GM23338 (cell line): ENCODE measurements at regions not wholly inside any gene's neighbourhood (a gene's known extent, or its start where the extent isn't known, plus 50 kb on each side); places are given as distances from the start of the nearest gene placed in this dataset.

Experiments
- ATAC-seq: fragments of 200-7000 bp; cut with Tn5 transposase; 3 replicates; pipeline ENCODE4 v1.9.1; 2020
- DNase-seq: peaks from one replicate; pipeline ENCODE4 v3.0.0-alpha.2; 2015; ENCODE audit warnings: low spot score
- H2AFZ ChIP-seq: fragments of 200-600 bp; sonication (generic); 2 replicates; pipeline ENCODE4 v1.8.0; 2016; ENCODE audit warnings: antibody characterized with exemption, mild to moderate bottlenecking, moderate library complexity
- H3F3A ChIP-seq: fragments of 200-600 bp; sonication (generic); replicated peaks from 2 replicates; pipeline ENCODE4 v1.8.0; 2017; ENCODE audit warnings: antibody characterized with exemption, mixed run types, low read depth
- H3K27ac ChIP-seq: fragments of 200-600 bp; sonication (generic); 2 replicates; pipeline ENCODE4 v1.6.1; 2016; ENCODE audit warnings: low read depth
- H3K27me3 ChIP-seq: fragments of 200-600 bp; sonication (generic); 2 replicates; pipeline ENCODE4 v1.8.0; 2016; ENCODE audit warnings: mild to moderate bottlenecking, mixed run types, moderate library complexity; ENCODE audit not compliant: insufficient read depth
- H3K36me3 ChIP-seq: fragments of 200-600 bp; sonication (generic); 2 replicates; pipeline ENCODE4 v1.8.0; 2016; ENCODE audit warnings: mild to moderate bottlenecking; ENCODE audit not compliant: insufficient read depth
- H3K4me1 ChIP-seq: fragments of 200-600 bp; sonication (generic); 2 replicates; pipeline ENCODE4 v1.8.0; 2016; ENCODE audit warnings: mild to moderate bottlenecking, moderate library complexity; ENCODE audit not compliant: insufficient read depth
- H3K4me2 ChIP-seq: fragments of 200-600 bp; sonication (generic); 2 replicates; pipeline ENCODE4 v1.7.1; 2017; ENCODE audit warnings: mixed run types
- H3K4me3 ChIP-seq: fragments of 200-600 bp; sonication (generic); 2 replicates; pipeline ENCODE4 v1.6.1; 2016; ENCODE audit warnings: mixed run types
- H3K79me2 ChIP-seq: fragments of 200-600 bp; sonication (generic); replicated peaks from 2 replicates; pipeline ENCODE4 v1.8.0; 2017; ENCODE audit warnings: mild to moderate bottlenecking; ENCODE audit not compliant: insufficient read depth
- H3K9me2 ChIP-seq: fragments of 200-600 bp; sonication (generic); 2 replicates; pipeline ENCODE4 v1.8.0; 2017; ENCODE audit not compliant: insufficient read depth
- H4K20me1 ChIP-seq: fragments of 200-600 bp; sonication (generic); replicated peaks from 2 replicates; pipeline ENCODE4 v1.8.0; 2017; ENCODE audit warnings: mild to moderate bottlenecking; ENCODE audit not compliant: insufficient read depth
- H3K27ac Mint-ChIP-seq: 2 replicates; pipeline ENCODE4 v1.8.0; 2020; ENCODE audit warnings: inconsistent platforms, mild to moderate bottlenecking, moderate library complexity, mixed read lengths
- H3K27me3 Mint-ChIP-seq: 3 replicates; pipeline ENCODE4 v1.8.0; 2022; ENCODE audit warnings: low read depth, mild to moderate bottlenecking, moderate library complexity, mixed read lengths, inconsistent platforms; ENCODE audit not compliant: insufficient read depth, poor library complexity
- H3K36me3 Mint-ChIP-seq: 3 replicates; pipeline ENCODE4 v1.8.0; 2021; ENCODE audit warnings: low read depth, mild to moderate bottlenecking, inconsistent platforms, moderate library complexity, mixed read lengths
- H3K4me1 Mint-ChIP-seq: 3 replicates; pipeline ENCODE4 v1.8.0; 2020; ENCODE audit warnings: mild to moderate bottlenecking, inconsistent platforms, mixed read lengths
- H3K4me3 Mint-ChIP-seq: 3 replicates; pipeline ENCODE4 v1.8.0; 2021; ENCODE audit warnings: moderate library complexity, mild to moderate bottlenecking, inconsistent platforms, mixed read lengths
- H3K9me3 Mint-ChIP-seq: 3 replicates; pipeline ENCODE4 v1.8.0; 2020; ENCODE audit warnings: moderate library complexity, mild to moderate bottlenecking, inconsistent platforms, mixed read lengths
- CREB1 ChIP-seq: fragments of 250-450 bp; sonication (Bioruptor Pico); IDR thresholded peaks from 2 replicates; pipeline ENCODE4 v1.5.0; 2020; ENCODE audit warnings: low read depth, mild to moderate bottlenecking, moderate library complexity
- EZH2 ChIP-seq: fragments of 200-600 bp; sonication (generic); IDR thresholded peaks from one replicate; pipeline ENCODE4 v1.8.0; 2017; ENCODE audit warnings: antibody characterized with exemption, mild to moderate bottlenecking, low read depth; ENCODE audit not compliant: unreplicated experiment
- EZH2phosphoT487 ChIP-seq: fragments of 200-600 bp; sonication (generic); IDR thresholded peaks from one replicate; pipeline ENCODE4 v1.8.1; 2018; ENCODE audit warnings: antibody characterized with exemption; ENCODE audit not compliant: unreplicated experiment
- JUNB ChIP-seq: IDR thresholded peaks from one replicate; pipeline ENCODE4 v1.6.1; 2016; ENCODE audit warnings: antibody characterized with exemption; ENCODE audit not compliant: unreplicated experiment
- NANOG ChIP-seq: IDR thresholded peaks from 2 replicates; pipeline ENCODE4 v1.6.1; 2016; ENCODE audit warnings: antibody characterized with exemption, borderline replicate concordance
- POLR2AphosphoS5 ChIP-seq: IDR thresholded peaks from 2 replicates; pipeline ENCODE4 v1.6.1; 2016; ENCODE audit warnings: antibody characterized with exemption, low read depth
- STAT1 ChIP-seq: IDR thresholded peaks from one replicate; pipeline ENCODE4 v1.6.1; 2016; ENCODE audit warnings: antibody characterized with exemption; ENCODE audit not compliant: unreplicated experiment
- ZNF114 ChIP-seq: fragments of 250-450 bp; sonication (Bioruptor Pico); IDR thresholded peaks from 2 replicates; pipeline ENCODE4 v1.5.0; 2020; ENCODE audit warnings: mild to moderate bottlenecking, moderate library complexity
- ZNF331 ChIP-seq: fragments of 250-450 bp; sonication (Bioruptor Pico); IDR thresholded peaks from 2 replicates; pipeline ENCODE4 v1.5.0; 2020; ENCODE audit warnings: low read depth, mild to moderate bottlenecking, moderate library complexity
- TF ChIP-seq, protein P1 (sequence below): IDR thresholded peaks from one replicate; pipeline ENCODE4 v1.6.1; 2018; ENCODE audit warnings: antibody characterized with exemption; ENCODE audit not compliant: unreplicated experiment
- TF ChIP-seq, protein P2 (sequence below): fragments of 250-450 bp; sonication (Bioruptor Pico); IDR thresholded peaks from 2 replicates; pipeline ENCODE4 v1.5.0; 2020; ENCODE audit warnings: mild to moderate bottlenecking, moderate library complexity
- TF ChIP-seq, protein P3 (sequence below), 2 experiments: fragments of 200-600 bp in 1 of 2; sonication (generic) in 1 of 2; conservative IDR thresholded peaks; 2 replicates each; pipeline versions ENCODE4 v1.5.1 to v1.6.1; 2016 to 2017; ENCODE audit warnings: antibody characterized with exemption in 2 of 2, low read depth in 2 of 2, mild to moderate bottlenecking in 2 of 2, moderate library complexity in 1 of 2
- TF ChIP-seq, protein P4 (sequence below): IDR thresholded peaks from 2 replicates; pipeline ENCODE4 v1.6.1; 2016; ENCODE audit warnings: antibody characterized with exemption

DNA sequence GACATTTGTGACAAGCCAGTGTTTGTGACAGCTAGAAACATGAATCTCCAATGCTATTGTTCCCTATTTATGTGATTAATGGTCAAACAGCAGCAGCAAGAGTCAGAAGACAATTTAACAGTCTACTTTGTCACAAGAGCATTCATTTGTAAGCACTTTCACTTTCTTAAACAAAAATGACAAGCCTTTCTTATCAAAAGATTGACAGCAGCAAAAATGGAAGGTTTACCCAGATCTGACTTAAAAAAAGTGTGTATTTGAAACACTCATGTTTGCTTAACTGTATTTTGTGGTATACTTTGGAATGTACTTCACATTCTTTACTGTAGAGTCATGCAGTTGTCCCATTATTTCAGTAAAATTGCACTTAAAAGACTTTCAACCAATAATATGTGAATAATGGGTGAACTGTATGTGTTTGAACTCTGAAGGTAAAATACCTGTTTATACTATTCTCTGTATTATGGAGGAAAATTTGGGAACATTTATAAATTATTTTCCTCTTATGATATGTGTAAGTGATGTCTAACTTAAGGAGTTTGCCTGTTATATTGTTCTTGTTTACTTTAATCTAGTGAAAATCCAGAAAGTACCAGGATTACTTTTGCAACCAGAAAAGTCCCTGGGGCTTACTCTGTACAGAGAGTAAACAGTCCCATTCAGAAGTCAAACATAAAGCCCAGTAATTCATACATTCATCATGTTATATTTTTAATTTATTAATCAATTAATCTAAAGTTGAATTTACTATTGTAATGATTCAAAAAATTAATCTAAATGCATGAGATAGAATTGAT, 314.9 kb upstream of the TRAM1L1 start:
- Histone ChIP-seq H3K4me1 (no peaks in the 10 kb centered on the region), H3K36me3 (no peaks in the 10 kb centered on the region), H4K20me1 (no peaks in the 10 kb centered on the region), H3K4me3 (no peak overlapping the region), H2AFZ (no peak overlapping the region), H3K27ac (no peak overlapping the region), H3K79me2 (no peaks in the 10 kb centered on the region), H3K27me3 (no peaks in the 10 kb centered on the region), H3F3A (no peaks in the 10 kb centered on the region), H3K9me2 (no peaks in the 10 kb centered on the region), H3K4me2 (no peak overlapping the region)
- H3K27ac Mint-ChIP-seq = no peak overlapping the region
- H3K27me3 Mint-ChIP-seq = no peaks in the 10 kb centered on the region
- TF ChIP-seq STAT1 (no peak), CREB1 (CRISPR knock-in tag) (no peak), POLR2AphosphoS5 (no peak), ZNF114 (CRISPR knock-in tag) (no peak), NANOG (no peak), EZH2 (no peak), EZH2phosphoT487 (no peak), JUNB (no peak), ZNF331 (CRISPR knock-in tag) (no peak)
- TF ChIP-seq, protein P1, sequence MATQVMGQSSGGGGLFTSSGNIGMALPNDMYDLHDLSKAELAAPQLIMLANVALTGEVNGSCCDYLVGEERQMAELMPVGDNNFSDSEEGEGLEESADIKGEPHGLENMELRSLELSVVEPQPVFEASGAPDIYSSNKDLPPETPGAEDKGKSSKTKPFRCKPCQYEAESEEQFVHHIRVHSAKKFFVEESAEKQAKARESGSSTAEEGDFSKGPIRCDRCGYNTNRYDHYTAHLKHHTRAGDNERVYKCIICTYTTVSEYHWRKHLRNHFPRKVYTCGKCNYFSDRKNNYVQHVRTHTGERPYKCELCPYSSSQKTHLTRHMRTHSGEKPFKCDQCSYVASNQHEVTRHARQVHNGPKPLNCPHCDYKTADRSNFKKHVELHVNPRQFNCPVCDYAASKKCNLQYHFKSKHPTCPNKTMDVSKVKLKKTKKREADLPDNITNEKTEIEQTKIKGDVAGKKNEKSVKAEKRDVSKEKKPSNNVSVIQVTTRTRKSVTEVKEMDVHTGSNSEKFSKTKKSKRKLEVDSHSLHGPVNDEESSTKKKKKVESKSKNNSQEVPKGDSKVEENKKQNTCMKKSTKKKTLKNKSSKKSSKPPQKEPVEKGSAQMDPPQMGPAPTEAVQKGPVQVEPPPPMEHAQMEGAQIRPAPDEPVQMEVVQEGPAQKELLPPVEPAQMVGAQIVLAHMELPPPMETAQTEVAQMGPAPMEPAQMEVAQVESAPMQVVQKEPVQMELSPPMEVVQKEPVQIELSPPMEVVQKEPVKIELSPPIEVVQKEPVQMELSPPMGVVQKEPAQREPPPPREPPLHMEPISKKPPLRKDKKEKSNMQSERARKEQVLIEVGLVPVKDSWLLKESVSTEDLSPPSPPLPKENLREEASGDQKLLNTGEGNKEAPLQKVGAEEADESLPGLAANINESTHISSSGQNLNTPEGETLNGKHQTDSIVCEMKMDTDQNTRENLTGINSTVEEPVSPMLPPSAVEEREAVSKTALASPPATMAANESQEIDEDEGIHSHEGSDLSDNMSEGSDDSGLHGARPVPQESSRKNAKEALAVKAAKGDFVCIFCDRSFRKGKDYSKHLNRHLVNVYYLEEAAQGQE = no peak
- TF ChIP-seq, protein P2, sequence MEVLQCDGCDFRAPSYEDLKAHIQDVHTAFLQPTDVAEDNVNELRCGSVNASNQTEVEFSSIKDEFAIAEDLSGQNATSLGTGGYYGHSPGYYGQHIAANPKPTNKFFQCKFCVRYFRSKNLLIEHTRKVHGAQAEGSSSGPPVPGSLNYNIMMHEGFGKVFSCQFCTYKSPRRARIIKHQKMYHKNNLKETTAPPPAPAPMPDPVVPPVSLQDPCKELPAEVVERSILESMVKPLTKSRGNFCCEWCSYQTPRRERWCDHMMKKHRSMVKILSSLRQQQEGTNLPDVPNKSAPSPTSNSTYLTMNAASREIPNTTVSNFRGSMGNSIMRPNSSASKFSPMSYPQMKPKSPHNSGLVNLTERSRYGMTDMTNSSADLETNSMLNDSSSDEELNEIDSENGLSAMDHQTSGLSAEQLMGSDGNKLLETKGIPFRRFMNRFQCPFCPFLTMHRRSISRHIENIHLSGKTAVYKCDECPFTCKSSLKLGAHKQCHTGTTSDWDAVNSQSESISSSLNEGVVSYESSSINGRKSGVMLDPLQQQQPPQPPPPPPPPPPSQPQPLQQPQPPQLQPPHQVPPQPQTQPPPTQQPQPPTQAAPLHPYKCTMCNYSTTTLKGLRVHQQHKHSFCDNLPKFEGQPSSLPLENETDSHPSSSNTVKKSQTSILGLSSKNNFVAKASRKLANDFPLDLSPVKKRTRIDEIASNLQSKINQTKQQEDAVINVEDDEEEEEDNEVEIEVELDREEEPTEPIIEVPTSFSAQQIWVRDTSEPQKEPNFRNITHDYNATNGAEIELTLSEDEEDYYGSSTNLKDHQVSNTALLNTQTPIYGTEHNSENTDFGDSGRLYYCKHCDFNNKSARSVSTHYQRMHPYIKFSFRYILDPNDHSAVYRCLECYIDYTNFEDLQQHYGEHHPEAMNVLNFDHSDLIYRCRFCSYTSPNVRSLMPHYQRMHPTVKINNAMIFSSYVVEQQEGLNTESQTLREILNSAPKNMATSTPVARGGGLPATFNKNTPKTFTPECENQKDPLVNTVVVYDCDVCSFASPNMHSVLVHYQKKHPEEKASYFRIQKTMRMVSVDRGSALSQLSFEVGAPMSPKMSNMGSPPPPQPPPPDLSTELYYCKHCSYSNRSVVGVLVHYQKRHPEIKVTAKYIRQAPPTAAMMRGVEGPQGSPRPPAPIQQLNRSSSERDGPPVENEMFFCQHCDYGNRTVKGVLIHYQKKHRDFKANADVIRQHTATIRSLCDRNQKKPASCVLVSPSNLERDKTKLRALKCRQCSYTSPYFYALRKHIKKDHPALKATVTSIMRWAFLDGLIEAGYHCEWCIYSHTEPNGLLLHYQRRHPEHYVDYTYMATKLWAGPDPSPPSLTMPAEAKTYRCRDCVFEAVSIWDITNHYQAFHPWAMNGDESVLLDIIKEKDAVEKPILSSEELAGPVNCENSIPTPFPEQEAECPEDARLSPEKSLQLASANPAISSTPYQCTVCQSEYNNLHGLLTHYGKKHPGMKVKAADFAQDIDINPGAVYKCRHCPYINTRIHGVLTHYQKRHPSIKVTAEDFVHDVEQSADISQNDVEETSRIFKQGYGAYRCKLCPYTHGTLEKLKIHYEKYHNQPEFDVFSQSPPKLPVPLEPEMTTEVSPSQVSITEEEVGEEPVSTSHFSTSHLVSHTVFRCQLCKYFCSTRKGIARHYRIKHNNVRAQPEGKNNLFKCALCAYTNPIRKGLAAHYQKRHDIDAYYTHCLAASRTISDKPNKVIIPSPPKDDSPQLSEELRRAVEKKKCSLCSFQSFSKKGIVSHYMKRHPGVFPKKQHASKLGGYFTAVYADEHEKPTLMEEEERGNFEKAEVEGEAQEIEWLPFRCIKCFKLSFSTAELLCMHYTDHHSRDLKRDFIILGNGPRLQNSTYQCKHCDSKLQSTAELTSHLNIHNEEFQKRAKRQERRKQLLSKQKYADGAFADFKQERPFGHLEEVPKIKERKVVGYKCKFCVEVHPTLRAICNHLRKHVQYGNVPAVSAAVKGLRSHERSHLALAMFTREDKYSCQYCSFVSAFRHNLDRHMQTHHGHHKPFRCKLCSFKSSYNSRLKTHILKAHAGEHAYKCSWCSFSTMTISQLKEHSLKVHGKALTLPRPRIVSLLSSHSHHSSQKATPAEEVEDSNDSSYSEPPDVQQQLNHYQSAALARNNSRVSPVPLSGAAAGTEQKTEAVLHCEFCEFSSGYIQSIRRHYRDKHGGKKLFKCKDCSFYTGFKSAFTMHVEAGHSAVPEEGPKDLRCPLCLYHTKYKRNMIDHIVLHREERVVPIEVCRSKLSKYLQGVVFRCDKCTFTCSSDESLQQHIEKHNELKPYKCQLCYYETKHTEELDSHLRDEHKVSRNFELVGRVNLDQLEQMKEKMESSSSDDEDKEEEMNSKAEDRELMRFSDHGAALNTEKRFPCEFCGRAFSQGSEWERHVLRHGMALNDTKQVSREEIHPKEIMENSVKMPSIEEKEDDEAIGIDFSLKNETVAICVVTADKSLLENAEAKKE (CRISPR knock-in tag) = no peak
- TF ChIP-seq, protein P3, sequence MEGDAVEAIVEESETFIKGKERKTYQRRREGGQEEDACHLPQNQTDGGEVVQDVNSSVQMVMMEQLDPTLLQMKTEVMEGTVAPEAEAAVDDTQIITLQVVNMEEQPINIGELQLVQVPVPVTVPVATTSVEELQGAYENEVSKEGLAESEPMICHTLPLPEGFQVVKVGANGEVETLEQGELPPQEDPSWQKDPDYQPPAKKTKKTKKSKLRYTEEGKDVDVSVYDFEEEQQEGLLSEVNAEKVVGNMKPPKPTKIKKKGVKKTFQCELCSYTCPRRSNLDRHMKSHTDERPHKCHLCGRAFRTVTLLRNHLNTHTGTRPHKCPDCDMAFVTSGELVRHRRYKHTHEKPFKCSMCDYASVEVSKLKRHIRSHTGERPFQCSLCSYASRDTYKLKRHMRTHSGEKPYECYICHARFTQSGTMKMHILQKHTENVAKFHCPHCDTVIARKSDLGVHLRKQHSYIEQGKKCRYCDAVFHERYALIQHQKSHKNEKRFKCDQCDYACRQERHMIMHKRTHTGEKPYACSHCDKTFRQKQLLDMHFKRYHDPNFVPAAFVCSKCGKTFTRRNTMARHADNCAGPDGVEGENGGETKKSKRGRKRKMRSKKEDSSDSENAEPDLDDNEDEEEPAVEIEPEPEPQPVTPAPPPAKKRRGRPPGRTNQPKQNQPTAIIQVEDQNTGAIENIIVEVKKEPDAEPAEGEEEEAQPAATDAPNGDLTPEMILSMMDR (conservative IDR thresholded peaks at IDR 0.05; ENCODE audit: low read depth in 2 of 2) = no peak
- TF ChIP-seq, protein P4, sequence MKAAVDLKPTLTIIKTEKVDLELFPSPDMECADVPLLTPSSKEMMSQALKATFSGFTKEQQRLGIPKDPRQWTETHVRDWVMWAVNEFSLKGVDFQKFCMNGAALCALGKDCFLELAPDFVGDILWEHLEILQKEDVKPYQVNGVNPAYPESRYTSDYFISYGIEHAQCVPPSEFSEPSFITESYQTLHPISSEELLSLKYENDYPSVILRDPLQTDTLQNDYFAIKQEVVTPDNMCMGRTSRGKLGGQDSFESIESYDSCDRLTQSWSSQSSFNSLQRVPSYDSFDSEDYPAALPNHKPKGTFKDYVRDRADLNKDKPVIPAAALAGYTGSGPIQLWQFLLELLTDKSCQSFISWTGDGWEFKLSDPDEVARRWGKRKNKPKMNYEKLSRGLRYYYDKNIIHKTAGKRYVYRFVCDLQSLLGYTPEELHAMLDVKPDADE = no peak
- no peak overlapping the region for H3K4me3 Mint-ChIP-seq
- no peaks in the 10 kb centered on the region for H3K9me3 Mint-ChIP-seq
- no peaks in the 10 kb centered on the region for H3K36me3 Mint-ChIP-seq
- DNase-seq (no peak), ATAC-seq (no peak)
- no peaks in the 10 kb centered on the region for H3K4me1 Mint-ChIP-seq
